ENCODE measurements at regions not wholly inside any gene's neighbourhood (a gene's known extent, or its start where the extent isn't known, plus 50 kb on each side); places are given as distances from the start of the nearest gene placed in this dataset.

DNA sequence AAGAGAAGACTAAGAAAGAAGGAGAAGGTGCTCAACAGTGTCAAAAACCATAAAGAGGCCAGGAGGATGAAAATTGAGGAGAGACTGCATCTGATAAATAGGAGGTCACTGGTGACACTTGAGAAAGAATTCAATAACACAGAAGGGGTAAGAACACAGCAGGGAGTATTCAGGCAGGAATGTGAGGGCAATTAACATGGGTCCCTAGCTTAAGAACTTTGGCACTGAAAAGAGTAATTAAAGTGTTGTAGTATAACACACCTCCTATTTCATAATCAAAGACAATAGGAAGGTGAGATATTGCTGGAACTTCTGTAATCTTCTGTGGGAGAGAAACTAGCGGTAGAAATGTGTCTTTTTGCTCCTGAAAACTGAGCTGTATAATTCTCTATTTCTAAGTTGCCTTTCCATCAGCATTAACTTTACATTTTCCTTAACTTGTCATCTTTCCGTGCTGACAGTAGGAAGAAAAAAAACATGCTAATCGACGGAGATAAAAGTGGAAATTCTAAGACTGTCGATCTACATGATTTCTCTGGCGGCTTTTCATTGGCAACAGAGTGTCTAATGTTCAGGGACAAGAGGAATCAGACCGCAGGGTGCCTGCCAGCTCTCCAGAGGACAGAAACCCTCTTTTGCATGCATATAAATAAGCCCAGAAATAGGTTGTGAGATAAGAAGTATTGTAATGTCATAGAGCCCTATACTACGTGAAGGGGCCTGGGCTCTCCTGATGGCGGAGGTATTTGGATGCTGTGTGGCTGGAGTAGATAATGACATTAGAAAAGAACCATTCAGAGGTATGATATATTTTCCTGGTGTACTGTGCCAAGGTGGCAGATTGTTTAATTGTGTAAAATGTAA lies 147.9 kb upstream of the GAP43 start:
- no peak overlapping the region for H2AFZ ChIP-seq (ENCODE audit: low read depth, low read length)
- no peaks in the 10 kb centered on the region for H3K9me3 ChIP-seq (ENCODE audit: low read length)
- no peaks in the 10 kb centered on the region for H3K27me3 ChIP-seq (ENCODE audit: insufficient read depth, low read length)
- H3K4me3 ChIP-seq (ENCODE audit: low read length), result no peak overlapping the region
- no peaks in the 10 kb centered on the region for H3K36me3 ChIP-seq (ENCODE audit: insufficient read depth, low read length)
- H3K4me1 ChIP-seq (ENCODE audit: insufficient read depth, low read length), result peaks cover 9% of the 10 kb centered on the region

DNA sequence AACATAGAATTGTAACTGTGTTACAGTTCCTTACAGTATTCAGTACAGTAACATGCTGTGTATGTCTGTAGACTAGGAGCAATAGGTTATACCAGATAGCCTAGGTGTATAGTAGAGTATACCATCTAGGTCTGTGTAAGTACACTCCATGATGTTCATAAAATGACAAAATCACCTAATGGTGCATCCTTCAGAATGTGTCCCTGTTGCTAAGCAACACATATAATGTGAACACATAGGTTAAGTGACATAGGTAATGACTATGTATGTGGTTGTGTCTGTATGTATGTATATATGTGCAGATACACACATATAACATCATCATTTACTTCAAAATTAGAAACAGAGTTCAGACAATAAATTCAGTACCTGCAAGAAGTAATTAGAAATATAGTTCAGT lies 146.8 kb upstream of the GAP43 start:
- Histone ChIP-seq H3K9me3 (ENCODE audit: low read length) (no peaks in the 10 kb centered on the region), H3K27me3 (ENCODE audit: insufficient read depth, low read length) (no peaks in the 10 kb centered on the region), H2AFZ (ENCODE audit: low read depth, low read length) (no peak overlapping the region), H3K4me1 (ENCODE audit: insufficient read depth, low read length) (peaks cover 9% of the 10 kb centered on the region), H3K36me3 (ENCODE audit: insufficient read depth, low read length) (no peaks in the 10 kb centered on the region), H3K4me3 (ENCODE audit: low read length) (no peak overlapping the region)

DNA sequence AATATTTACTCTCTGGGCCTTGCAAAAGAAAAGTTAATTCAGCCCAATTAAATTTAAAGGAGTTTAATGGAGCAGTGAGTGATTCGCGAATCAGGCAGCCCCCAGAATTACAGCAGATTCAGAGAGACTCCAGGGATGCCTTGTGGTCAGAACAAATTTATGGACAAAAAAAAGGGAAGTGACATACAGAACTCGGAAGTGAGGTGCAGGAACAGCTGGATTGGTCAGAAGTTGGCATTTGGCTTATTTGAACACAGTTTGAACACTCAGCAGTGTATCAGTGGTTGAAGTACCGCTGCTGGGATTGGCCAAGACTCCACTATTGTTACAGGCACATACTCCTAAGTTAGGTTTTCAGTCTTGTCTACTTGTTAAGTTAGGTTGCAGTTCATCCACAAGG lies 145.0 kb upstream of the GAP43 start:
- peaks cover 9% of the 10 kb centered on the region for H3K4me1 ChIP-seq (ENCODE audit: insufficient read depth, low read length)
- no peak overlapping the region for H3K4me3 ChIP-seq (ENCODE audit: low read length)
- H3K36me3 ChIP-seq (ENCODE audit: insufficient read depth, low read length), result no peaks in the 10 kb centered on the region
- no peaks in the 10 kb centered on the region for H3K9me3 ChIP-seq (ENCODE audit: low read length)
- no peaks in the 10 kb centered on the region for H3K27me3 ChIP-seq (ENCODE audit: insufficient read depth, low read length)
- H2AFZ ChIP-seq (ENCODE audit: low read depth, low read length), result no peak overlapping the region

DNA sequence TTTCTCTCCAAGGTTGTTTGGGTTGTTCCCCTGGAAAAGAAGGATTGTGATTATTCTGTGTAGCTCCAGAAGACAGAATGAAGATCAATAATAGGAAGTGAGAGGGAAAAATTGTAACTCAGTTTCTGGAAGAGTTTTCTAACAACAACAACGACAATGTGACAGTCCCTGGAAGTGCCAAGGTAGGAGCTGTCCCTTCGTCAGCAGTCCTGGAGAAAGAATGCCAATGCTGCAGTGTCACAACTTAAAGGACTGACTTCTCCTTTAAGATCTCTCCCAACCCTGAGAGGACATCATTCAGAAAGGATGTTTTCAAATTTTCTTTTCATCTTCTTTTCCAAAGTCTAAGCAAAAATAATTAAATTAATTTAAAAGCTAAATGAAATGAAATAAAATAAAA lies 136.4 kb upstream of the GAP43 start:
- Histone ChIP-seq H3K36me3 (ENCODE audit: insufficient read depth, low read length) (no peaks in the 10 kb centered on the region), H2AFZ (ENCODE audit: low read depth, low read length) (no peak overlapping the region), H3K4me3 (ENCODE audit: low read length) (no peak overlapping the region), H3K4me1 (ENCODE audit: insufficient read depth, low read length) (peaks cover 7% of the 10 kb centered on the region), H3K27me3 (ENCODE audit: insufficient read depth, low read length) (no peaks in the 10 kb centered on the region), H3K9me3 (ENCODE audit: low read length) (no peaks in the 10 kb centered on the region)

DNA sequence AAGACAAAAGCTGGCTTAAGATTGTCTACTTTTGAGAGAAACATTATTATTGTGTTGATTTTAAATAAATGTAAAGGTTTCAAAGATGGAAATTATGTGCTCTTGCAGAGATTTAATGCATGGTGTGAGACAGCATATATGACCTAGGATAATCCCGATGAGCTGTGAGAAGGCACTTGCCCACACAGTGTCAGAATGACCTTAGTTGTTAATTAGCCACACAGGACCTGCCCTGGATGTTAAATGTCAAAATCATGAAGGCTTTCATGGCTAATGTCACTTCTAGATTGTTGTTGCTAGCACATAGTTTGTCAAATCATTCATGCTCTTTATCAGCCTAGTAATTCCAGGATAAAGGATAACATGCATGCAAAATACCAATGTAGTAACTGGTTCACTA lies 135.3 kb upstream of the GAP43 start:
- Histone ChIP-seq H3K4me3 (ENCODE audit: low read length) (no peak overlapping the region), H2AFZ (ENCODE audit: low read depth, low read length) (no peak overlapping the region), H3K4me1 (ENCODE audit: insufficient read depth, low read length) (peaks cover 7% of the 10 kb centered on the region), H3K36me3 (ENCODE audit: insufficient read depth, low read length) (no peaks in the 10 kb centered on the region), H3K9me3 (ENCODE audit: low read length) (no peaks in the 10 kb centered on the region), H3K27me3 (ENCODE audit: insufficient read depth, low read length) (no peaks in the 10 kb centered on the region)

DNA sequence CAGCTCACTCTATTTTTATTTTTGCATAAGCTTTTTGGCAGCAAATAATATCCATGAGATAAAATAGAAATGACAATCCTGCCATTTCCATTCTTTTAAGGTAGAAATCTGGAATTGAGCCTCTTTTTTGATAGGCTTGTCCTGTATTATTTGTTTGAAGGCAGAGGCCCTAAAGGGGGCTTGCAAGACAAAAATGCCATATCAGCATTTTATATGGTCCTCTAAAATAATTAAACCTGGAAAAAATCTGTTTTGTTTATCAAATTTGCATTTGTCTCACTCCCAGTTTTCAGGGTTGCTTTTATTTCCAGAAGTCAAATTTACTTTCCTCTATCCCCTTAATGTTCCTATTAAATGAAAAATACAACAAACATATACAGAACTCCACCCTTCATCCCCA lies 134.9 kb upstream of the GAP43 start:
- Histone ChIP-seq H3K27me3 (ENCODE audit: insufficient read depth, low read length) (no peaks in the 10 kb centered on the region), H3K4me1 (ENCODE audit: insufficient read depth, low read length) (peaks cover 7% of the 10 kb centered on the region), H2AFZ (ENCODE audit: low read depth, low read length) (no peak overlapping the region), H3K36me3 (ENCODE audit: insufficient read depth, low read length) (no peaks in the 10 kb centered on the region), H3K9me3 (ENCODE audit: low read length) (no peaks in the 10 kb centered on the region), H3K4me3 (ENCODE audit: low read length) (no peak overlapping the region)

DNA sequence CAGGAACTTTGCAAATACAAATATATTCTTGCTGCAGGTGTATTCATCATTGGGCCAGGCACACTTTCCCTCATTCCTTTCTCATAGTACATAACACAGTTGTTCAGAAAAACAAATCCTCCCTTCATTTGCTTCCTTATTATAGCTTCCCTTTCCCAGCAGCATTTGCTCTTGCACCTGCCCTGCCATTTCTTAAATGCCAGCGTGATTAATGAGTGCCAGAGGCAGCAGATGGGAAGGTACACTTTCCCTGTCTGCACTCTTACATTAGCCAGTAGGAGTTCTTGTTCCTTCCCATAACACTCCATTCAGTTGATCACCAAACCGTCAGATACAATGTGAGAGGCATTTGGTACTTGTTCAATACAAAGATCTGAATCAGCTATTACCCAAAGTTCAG lies 128.5 kb upstream of the GAP43 start:
- Histone ChIP-seq H3K36me3 (ENCODE audit: insufficient read depth, low read length) (no peaks in the 10 kb centered on the region), H3K27me3 (ENCODE audit: insufficient read depth, low read length) (no peaks in the 10 kb centered on the region), H2AFZ (ENCODE audit: low read depth, low read length) (no peak overlapping the region), H3K4me3 (ENCODE audit: low read length) (no peak overlapping the region), H3K9me3 (ENCODE audit: low read length) (no peaks in the 10 kb centered on the region), H3K4me1 (ENCODE audit: insufficient read depth, low read length) (peaks cover 25% of the 10 kb centered on the region)

DNA sequence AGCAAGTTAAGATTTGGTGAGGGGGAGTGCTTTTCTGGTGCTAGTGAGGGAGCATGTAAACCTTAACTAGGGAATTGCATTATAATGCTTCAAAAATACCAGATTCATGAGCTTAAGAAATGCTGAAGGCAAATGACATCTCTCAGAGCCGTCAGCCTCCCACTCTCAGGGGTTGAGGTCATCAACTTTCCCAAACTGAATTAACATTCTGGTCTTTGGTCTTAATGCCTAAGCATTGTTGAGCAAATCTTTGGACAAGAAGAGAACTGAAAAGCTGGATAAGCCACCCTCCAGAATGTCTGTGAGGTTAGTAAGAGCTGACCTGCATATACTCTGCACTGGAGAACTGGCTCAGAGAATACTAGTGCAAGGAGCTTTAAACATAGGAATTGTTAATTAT lies 124.9 kb upstream of the GAP43 start:
- no peaks in the 10 kb centered on the region for H3K36me3 ChIP-seq (ENCODE audit: insufficient read depth, low read length)
- peaks cover 27% of the 10 kb centered on the region for H3K4me1 ChIP-seq (ENCODE audit: insufficient read depth, low read length)
- H2AFZ ChIP-seq (ENCODE audit: low read depth, low read length), result no peak overlapping the region
- H3K4me3 ChIP-seq (ENCODE audit: low read length), result no peak overlapping the region
- H3K27me3 ChIP-seq (ENCODE audit: insufficient read depth, low read length), result no peaks in the 10 kb centered on the region
- H3K9me3 ChIP-seq (ENCODE audit: low read length), result no peaks in the 10 kb centered on the region

DNA sequence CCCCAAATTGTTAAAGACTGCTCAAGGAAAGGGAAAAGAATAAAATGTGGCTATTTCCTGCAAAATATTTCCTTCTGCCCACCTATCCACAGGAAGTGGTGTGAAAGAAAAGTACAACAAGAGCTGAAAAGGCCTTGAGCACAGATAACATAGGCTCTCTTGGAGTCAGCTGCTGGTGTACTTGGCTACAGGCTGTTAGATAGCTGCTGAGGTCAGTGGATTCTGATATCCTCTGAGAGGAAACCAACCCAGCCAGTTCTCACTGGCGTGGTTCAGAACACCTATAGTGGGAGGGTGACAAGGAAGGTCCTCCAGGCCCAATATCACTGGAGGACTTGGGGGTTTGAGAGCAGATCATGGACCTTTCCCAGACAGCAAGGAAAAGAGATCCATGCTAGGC lies 124.4 kb upstream of the GAP43 start:
- no peak overlapping the region for H3K4me3 ChIP-seq (ENCODE audit: low read length)
- H3K9me3 ChIP-seq (ENCODE audit: low read length), result no peaks in the 10 kb centered on the region
- H2AFZ ChIP-seq (ENCODE audit: low read depth, low read length), result no peak overlapping the region
- peaks cover 27% of the 10 kb centered on the region for H3K4me1 ChIP-seq (ENCODE audit: insufficient read depth, low read length)
- H3K27me3 ChIP-seq (ENCODE audit: insufficient read depth, low read length), result no peaks in the 10 kb centered on the region
- H3K36me3 ChIP-seq (ENCODE audit: insufficient read depth, low read length), result no peaks in the 10 kb centered on the region

DNA sequence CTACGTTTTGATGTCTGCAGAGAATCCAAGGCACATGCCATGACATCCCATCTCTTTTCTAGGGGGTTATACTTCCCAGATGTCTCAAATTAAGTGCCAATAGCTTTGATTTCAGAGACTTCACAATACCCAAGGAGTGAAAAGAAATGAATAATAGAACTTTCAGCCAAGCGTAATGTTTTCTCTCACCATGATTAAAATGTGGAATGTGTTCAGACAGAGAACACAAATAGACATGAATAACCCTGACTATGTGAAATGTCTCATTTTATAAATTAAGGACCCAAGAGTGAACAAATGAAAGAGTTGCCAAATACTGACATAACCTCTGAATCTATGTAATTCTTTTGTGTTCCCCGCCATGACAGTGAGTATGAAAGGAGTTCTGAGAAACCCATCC lies 123.6 kb upstream of the GAP43 start:
- no peaks in the 10 kb centered on the region for H3K9me3 ChIP-seq (ENCODE audit: low read length)
- H3K36me3 ChIP-seq (ENCODE audit: insufficient read depth, low read length), result no peaks in the 10 kb centered on the region
- no peak overlapping the region for H2AFZ ChIP-seq (ENCODE audit: low read depth, low read length)

DNA sequence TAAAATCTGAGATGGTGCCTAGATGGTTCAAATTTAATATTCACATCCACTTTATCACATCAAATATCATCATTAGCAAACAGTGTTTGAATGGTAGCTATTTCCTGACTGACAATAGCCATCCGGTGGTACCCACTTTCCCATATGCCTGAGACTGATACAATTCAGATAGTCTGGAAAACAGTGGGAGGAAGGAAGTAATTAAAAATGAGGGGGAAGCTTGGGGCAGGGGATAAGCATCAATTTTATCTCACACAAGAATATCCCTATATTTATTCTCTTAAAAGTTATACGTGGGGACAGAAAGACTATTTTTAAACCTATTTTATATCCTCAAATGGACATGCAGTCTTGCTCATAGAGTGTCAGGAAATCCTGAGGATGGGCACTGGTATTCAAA lies 122.5 kb upstream of the GAP43 start:
- no peaks in the 10 kb centered on the region for H3K36me3 ChIP-seq (ENCODE audit: insufficient read depth, low read length)
- no peak overlapping the region for H2AFZ ChIP-seq (ENCODE audit: low read depth, low read length)
- no peak overlapping the region for H3K4me3 ChIP-seq (ENCODE audit: low read length)
- no peaks in the 10 kb centered on the region for H3K27me3 ChIP-seq (ENCODE audit: insufficient read depth, low read length)
- H3K4me1 ChIP-seq (ENCODE audit: insufficient read depth, low read length), result peaks cover 27% of the 10 kb centered on the region
- peaks cover 4% of the 10 kb centered on the region for H3K9me3 ChIP-seq (ENCODE audit: low read length)

More for the DNA sequence above, 123.6 kb upstream of the GAP43 start:
- H3K4me1 ChIP-seq (ENCODE audit: insufficient read depth, low read length), result peaks cover 27% of the 10 kb centered on the region
- no peak overlapping the region for H3K4me3 ChIP-seq (ENCODE audit: low read length)
- H3K27me3 ChIP-seq (ENCODE audit: insufficient read depth, low read length), result no peaks in the 10 kb centered on the region

DNA sequence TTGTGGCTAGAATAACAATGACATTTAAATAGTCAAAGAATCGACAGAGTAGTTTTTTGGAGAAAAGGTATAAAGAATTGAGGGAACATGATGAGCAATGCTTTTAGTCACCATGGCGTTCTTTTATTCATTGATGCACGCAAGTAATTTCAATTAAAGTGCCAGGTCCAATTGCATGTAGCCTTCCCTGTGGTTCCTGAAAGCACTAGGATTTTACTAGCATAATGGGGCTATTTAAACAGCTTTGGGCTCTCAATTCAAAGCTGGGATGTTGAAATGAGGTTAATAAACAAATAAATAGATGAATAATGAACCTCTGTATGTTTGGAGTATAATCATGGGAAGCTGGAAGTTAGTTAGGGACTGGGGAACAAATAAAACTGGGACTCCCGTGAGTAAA lies 121.2 kb upstream of the GAP43 start:
- Histone ChIP-seq H3K9me3 (ENCODE audit: low read length) (peaks cover 7% of the 10 kb centered on the region), H2AFZ (ENCODE audit: low read depth, low read length) (no peak overlapping the region), H3K4me3 (ENCODE audit: low read length) (no peak overlapping the region), H3K27me3 (ENCODE audit: insufficient read depth, low read length) (no peaks in the 10 kb centered on the region), H3K4me1 (ENCODE audit: insufficient read depth, low read length) (peaks cover 27% of the 10 kb centered on the region), H3K36me3 (ENCODE audit: insufficient read depth, low read length) (no peaks in the 10 kb centered on the region)

DNA sequence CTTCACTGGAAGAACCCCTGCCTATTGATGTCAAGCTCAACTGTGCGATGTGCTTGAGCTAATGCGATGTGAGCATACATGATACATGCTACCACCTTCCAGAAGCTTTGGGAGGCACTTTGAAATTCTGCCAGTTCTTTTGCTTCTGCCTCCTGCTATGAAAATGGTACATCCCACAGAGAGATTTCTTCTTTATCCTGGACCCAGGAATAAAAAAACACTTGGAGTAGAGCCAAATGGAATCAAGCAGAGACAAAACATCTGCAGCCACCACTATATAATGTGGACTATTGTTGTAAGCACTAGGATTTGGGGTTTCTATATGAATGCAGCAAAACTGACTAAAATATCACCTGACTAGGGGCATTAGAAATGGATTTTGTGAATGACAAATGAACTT lies 119.9 kb upstream of the GAP43 start:
- no peak overlapping the region for H2AFZ ChIP-seq (ENCODE audit: low read depth, low read length)
- no peaks in the 10 kb centered on the region for H3K27me3 ChIP-seq (ENCODE audit: insufficient read depth, low read length)
- no peak overlapping the region for H3K4me3 ChIP-seq (ENCODE audit: low read length)
- no peaks in the 10 kb centered on the region for H3K36me3 ChIP-seq (ENCODE audit: insufficient read depth, low read length)
- H3K4me1 ChIP-seq (ENCODE audit: insufficient read depth, low read length), result peaks cover 25% of the 10 kb centered on the region
- peaks cover 7% of the 10 kb centered on the region for H3K9me3 ChIP-seq (ENCODE audit: low read length)

DNA sequence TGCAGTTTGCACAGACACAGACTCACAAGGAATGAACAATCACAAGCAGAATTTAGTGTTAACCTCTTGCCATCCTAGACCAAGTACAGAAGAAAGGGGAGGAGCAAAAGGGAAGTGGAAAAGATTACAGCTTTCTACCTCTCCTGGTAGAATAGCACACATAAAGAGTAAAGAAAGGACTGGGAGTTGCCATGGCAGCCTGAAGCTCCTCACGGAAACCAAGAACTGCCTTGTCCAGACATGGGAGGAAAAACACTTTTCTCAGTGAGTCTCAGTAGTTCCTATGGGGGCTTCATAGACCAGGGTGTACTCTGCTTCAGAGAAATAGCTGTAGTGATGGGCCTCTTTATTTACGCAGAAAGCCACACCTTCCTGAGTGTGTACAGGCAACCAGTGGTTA lies 114.7 kb upstream of the GAP43 start:
- Histone ChIP-seq H3K27me3 (ENCODE audit: insufficient read depth, low read length) (no peaks in the 10 kb centered on the region), H3K4me1 (ENCODE audit: insufficient read depth, low read length) (peaks cover 28% of the 10 kb centered on the region), H3K4me3 (ENCODE audit: low read length) (no peak overlapping the region), H3K9me3 (ENCODE audit: low read length) (peaks cover 7% of the 10 kb centered on the region), H3K36me3 (ENCODE audit: insufficient read depth, low read length) (no peaks in the 10 kb centered on the region), H2AFZ (ENCODE audit: low read depth, low read length) (no peak overlapping the region)

Measured in neuron (in vitro differentiated cells).